BLaER1 treated with 17β-estradiol and CSF1 and Interleukin-3, amounts not matched to agents 10 nM and 100 nM (cell line): ENCODE measurements at regions not wholly inside any gene's neighbourhood (a gene's known extent, or its start where the extent isn't known, plus 50 kb on each side); places are given as distances from the start of the nearest gene placed in this dataset.

ENCODE experiments used
- H3K27ac ChIP-seq, 11 experiments: shearing (Covaris generic); formaldehyde crosslinking; 2 replicates each; pipeline ENCODE4 v1.8.1; 2022
- H3K27me3 ChIP-seq, 11 experiments: shearing (Covaris generic); formaldehyde crosslinking; 2 replicates each; pipeline ENCODE4 v1.8.1; 2022
- H3K36me3 ChIP-seq, 11 experiments: shearing (Covaris generic); formaldehyde crosslinking; 2 replicates each; pipeline ENCODE4 v1.8.1; 2022
- H3K4me1 ChIP-seq, 10 experiments: shearing (Covaris generic); formaldehyde crosslinking; 2 replicates each; pipeline ENCODE4 v1.8.1; 2022
- H3K4me2 ChIP-seq, 11 experiments: shearing (Covaris generic); formaldehyde crosslinking; 2 replicates each; pipeline ENCODE4 v1.8.1; 2022
- H3K4me3 ChIP-seq, 10 experiments: shearing (Covaris generic); formaldehyde crosslinking; 2 replicates each; pipeline ENCODE4 v1.8.1; 2022
- H3K9ac ChIP-seq, 11 experiments: shearing (Covaris generic); formaldehyde crosslinking; 2 replicates each; pipeline ENCODE4 v1.8.1; 2022
- H3K9me3 ChIP-seq, 11 experiments: shearing (Covaris generic); formaldehyde crosslinking; replicated peaks in 1 of 11; 2 replicates each; pipeline ENCODE4 v1.8.1; 2022
- H4K20me1 ChIP-seq, 11 experiments: shearing (Covaris generic); formaldehyde crosslinking; 2 replicates each; pipeline ENCODE4 v1.8.1; 2022
- Cebpa-rat ChIP-seq, 11 experiments: shearing (Covaris generic); IDR thresholded peaks; 2 replicates each; pipeline ENCODE4 v1.8.1; 2022

DNA sequence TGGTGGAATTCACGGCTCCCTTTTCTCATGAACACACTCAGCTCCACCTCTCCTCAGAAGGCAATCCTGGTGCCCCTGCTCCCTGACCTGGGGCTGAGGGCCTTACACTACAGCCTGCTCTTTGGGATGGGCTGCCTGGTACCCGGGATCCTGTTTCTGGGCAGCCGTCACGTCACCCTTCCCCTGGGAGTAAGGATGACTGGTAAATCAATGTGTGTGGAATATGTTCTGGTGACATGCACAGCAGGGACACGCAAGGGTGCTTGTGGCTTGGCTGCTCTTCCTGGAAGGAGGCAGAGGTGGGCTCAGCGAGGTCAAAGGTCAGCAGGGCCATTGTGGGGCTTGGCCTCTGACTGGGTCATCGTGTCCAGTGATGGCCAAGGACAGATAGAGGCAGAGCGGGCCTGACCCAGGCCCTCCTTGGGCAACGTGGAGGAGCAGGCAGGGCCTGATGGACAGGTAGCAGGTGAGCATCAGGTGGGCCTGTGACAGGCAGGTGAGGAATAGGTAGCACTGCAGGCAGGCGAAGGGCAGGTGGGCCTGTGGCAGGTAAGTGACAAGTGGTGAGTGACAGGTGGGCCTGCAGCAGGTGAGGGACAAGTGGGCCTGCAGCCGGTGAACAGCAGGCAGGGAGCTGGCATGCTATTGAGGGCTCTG, 399.4 kb upstream of the IRX4 start:
- Histone ChIP-seq H3K27me3 (no peaks in the 10 kb centered on the region), H3K36me3 (no peaks in the 10 kb centered on the region), H3K4me3 (no peak overlapping the region), H3K9ac (no peak overlapping the region), H3K9me3 (no peaks in the 10 kb centered on the region), H3K4me2 (peak overlapping the region in 6 of 11 experiments; percentile 17 to 54 (median 42); a peak in 8 of 22 replicates), H3K4me1 (peaks cover 0 to 22% (median 15%) of the 10 kb centered on the region in 10 experiments; a peak in 13 of 20 replicates), H4K20me1 (no peaks in the 10 kb centered on the region), H3K27ac (no peak overlapping the region)
- TF ChIP-seq Cebpa-rat (IDR thresholded peaks at IDR 0.05) = no peak

DNA sequence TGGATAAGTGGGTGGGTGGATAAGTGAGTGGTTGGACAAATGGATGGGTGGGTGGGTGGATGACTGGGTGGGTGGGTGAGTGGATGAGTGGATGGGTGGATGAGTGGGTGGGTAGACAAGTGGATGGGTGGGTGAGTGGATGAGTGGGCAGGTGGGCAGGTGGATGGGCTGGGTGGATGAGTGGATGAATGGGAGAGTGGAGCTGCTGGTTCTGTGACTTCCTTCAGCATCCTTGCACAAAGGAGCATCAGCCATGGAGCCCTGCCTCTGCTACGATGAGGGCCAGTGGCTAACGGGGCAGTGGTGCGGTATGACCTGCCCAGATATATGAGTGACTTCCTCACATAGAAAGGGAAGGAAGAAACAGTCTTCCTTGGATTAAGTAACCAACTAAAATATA, 398.7 kb upstream of the IRX4 start:
- Histone ChIP-seq H3K27ac (no peak overlapping the region), H3K36me3 (no peaks in the 10 kb centered on the region), H3K4me1 (peaks cover 0 to 29% (median 19%) of the 10 kb centered on the region in 10 experiments; a peak in 13 of 20 replicates), H4K20me1 (no peaks in the 10 kb centered on the region), H3K27me3 (no peaks in the 10 kb centered on the region), H3K4me3 (no peak overlapping the region), H3K9ac (no peak overlapping the region), H3K9me3 (no peaks in the 10 kb centered on the region), H3K4me2 (peak overlapping the region in 2 of 11 experiments; percentile 38 to 46; a peak in 1 of 22 replicates)
- no peak for TF ChIP-seq Cebpa-rat (IDR thresholded peaks at IDR 0.05)

DNA sequence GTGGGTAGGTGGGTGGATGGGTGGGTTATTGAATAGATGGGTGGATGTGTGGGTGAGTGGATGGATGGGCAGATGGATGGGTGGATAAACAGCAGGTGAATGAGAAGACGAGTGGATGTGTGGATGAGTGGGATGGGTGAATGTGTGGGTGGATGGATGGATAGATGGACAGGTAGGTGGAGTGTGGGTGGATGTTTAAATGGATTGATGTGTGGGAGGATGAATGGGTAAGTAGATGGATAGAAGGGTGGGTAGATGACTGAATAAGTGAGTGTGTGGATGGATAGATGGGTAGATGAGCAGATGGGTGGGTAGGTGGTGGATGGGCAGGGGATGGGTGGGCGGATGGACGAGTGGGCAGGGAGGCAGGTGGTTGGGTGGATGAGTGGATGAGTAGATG, 397.6 kb upstream of the IRX4 start:
- Histone ChIP-seq H3K9me3 (no peaks in the 10 kb centered on the region), H4K20me1 (no peaks in the 10 kb centered on the region), H3K4me1 (peaks cover 0 to 30% (median 19%) of the 10 kb centered on the region in 10 experiments; a peak in 13 of 20 replicates), H3K27me3 (no peaks in the 10 kb centered on the region), H3K9ac (no peak overlapping the region), H3K27ac (no peak overlapping the region), H3K4me2 (no peak overlapping the region), H3K4me3 (no peak overlapping the region), H3K36me3 (no peaks in the 10 kb centered on the region)
- TF ChIP-seq Cebpa-rat (IDR thresholded peaks at IDR 0.05) = no peak

DNA sequence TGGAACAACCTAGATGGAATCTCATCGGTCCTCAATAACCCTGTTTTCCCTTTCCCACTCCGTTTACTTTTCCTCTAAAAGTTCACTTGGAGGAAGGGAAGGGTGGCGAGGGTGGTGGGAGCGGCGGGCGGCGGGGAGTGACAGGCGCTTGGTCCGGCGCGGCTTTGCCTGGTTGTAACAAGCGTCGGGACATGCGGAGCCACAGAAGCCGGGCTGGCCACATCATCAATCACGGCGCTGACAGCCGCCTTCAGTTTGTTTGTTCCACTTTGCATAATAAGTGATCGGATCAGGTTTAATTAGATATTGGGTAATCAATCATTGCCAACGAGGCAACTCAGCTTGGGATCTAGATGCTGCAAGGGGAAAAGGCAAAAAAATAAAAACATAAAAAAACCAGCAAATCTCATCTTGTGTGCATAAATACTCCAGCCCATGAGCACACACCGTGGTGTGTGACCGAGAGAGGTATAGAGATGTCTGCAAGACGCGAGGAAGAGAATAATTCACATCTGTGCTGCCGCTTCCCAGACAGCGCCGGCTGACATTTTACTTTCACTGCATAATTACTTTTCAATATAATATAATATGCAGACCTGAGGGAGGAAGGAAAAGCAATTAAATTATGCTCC, 396.2 kb upstream of the IRX4 start:
- no peaks in the 10 kb centered on the region for H3K27me3 ChIP-seq
- H3K27ac ChIP-seq = no peak overlapping the region
- H3K4me3 ChIP-seq = no peak overlapping the region
- H3K36me3 ChIP-seq = no peaks in the 10 kb centered on the region
- no peaks in the 10 kb centered on the region for H4K20me1 ChIP-seq
- TF ChIP-seq Cebpa-rat (IDR thresholded peaks at IDR 0.05) = no peak
- H3K9me3 ChIP-seq = no peaks in the 10 kb centered on the region
- no peak overlapping the region for H3K4me2 ChIP-seq
- peaks cover 0 to 30% (median 19%) of the 10 kb centered on the region in 10 experiments; a peak in 13 of 20 replicates for H3K4me1 ChIP-seq
- no peak overlapping the region for H3K9ac ChIP-seq

DNA sequence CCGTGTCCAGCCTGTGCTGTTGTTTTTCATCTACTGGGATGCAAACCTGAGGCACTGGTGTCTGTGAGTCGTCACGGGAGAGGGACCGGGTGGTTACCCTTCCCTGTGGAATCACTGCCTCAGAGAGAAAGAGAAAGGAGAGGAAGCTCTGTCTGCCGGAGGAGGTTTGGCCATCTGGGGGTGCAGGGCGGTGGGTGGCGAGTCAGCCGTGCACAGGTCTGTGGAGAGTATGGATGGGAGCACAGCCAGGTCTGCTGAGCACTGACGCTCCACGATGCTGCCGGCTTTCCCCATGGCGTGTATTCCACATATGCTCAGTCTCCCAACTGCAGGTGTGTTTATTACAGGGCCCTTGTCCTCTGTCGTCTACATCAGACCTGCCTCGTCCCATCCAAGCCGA, 395.2 kb upstream of the IRX4 start:
- Histone ChIP-seq H3K4me3 (no peak overlapping the region), H4K20me1 (no peaks in the 10 kb centered on the region), H3K4me2 (peak overlapping the region in 8 of 11 experiments; percentile 35 to 62 (median 54); a peak in 13 of 22 replicates), H3K36me3 (no peaks in the 10 kb centered on the region), H3K9me3 (no peaks in the 10 kb centered on the region), H3K27me3 (no peaks in the 10 kb centered on the region), H3K27ac (no peak overlapping the region; a peak in 1 of 22 replicates), H3K9ac (no peak overlapping the region), H3K4me1 (peaks cover 0 to 30% (median 19%) of the 10 kb centered on the region in 10 experiments; a peak in 13 of 20 replicates)
- TF ChIP-seq Cebpa-rat (IDR thresholded peaks at IDR 0.05) = no peak

DNA sequence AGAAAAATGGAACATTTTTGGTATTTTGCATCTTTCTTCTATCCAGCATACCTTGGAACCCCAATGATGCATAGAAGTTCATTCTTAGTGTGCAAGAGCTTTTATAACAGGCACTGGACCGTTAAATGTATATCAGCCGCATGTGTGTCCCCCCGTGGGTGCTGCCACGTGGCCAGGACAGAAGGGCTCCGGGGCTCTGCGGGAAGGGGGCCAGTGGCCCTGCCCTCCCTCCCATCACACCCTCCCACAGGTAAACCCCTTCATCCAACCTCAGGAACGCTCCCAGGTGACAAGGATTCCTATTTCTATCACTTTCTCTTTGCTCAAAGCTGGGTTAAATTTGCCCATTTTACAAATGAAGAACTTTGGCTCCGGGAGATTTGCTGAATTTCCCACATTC, 393.4 kb upstream of the IRX4 start:
- H3K36me3 ChIP-seq = no peaks in the 10 kb centered on the region
- no peak overlapping the region for H3K9ac ChIP-seq
- H3K27ac ChIP-seq = no peak overlapping the region
- H3K4me3 ChIP-seq = no peak overlapping the region
- H3K27me3 ChIP-seq = no peaks in the 10 kb centered on the region
- no peak for TF ChIP-seq Cebpa-rat (IDR thresholded peaks at IDR 0.05)
- no peaks in the 10 kb centered on the region for H3K9me3 ChIP-seq
- no peaks in the 10 kb centered on the region for H4K20me1 ChIP-seq
- peaks cover 0 to 19% (median 15%) of the 10 kb centered on the region in 10 experiments; a peak in 13 of 20 replicates for H3K4me1 ChIP-seq
- H3K4me2 ChIP-seq = no peak overlapping the region

DNA sequence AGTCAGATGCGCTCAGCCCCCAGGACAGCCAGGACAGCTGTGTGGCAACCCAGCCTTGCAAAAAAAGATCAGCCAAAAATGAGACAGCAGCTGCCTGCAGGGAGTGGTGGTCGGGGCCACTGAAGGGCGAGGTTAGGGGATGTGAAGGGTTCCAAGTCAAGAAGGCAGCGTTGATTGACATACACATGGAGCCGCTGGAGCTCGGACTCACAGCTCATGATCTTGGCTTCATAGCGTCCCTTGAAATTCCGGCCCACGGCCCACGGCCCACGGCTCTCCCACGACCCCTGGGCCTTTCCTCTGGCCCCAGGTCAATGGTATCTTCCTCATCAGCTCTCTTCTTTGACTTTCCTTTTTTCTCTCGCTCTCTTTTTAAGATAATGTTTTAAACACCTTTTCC, 390.0 kb upstream of the IRX4 start:
- Histone ChIP-seq H3K4me1 (peaks cover 0 to 14% (median 11%) of the 10 kb centered on the region in 10 experiments; a peak in 13 of 20 replicates), H3K9ac (no peak overlapping the region), H3K27me3 (no peaks in the 10 kb centered on the region), H3K9me3 (peaks cover 0 to 10% (median 5%) of the 10 kb centered on the region in 11 experiments; a peak in 2 of 22 replicates), H3K27ac (no peak overlapping the region), H3K4me2 (no peak overlapping the region), H3K4me3 (no peak overlapping the region), H4K20me1 (no peaks in the 10 kb centered on the region), H3K36me3 (no peaks in the 10 kb centered on the region)
- no peak for TF ChIP-seq Cebpa-rat (IDR thresholded peaks at IDR 0.05)

DNA sequence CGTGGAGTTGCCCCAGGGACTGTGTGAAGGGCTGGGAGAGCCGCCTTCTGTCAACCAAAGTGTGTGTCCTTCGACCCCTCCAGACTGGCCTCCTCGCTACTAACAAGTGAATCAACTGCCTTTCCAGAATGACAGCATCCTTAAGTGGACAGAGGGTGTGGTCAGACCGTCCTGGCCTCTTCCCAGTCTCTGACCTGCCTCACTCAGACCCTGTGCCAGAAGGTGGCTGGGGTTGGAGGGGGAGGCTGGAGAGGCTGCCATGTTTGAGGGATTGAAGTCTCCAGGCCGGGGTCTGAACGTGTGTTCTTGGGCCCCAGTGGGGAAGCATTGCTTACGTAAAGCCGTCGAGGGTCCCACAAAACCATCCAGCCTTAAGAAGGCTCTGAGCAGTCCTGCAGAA, 389.3 kb upstream of the IRX4 start:
- no peak for TF ChIP-seq Cebpa-rat (IDR thresholded peaks at IDR 0.05)
- H3K36me3 ChIP-seq = no peaks in the 10 kb centered on the region
- H3K27me3 ChIP-seq = no peaks in the 10 kb centered on the region
- H3K4me2 ChIP-seq = no peak overlapping the region
- peaks cover 0 to 7% (median 4%) of the 10 kb centered on the region in 10 experiments; a peak in 13 of 20 replicates for H3K4me1 ChIP-seq
- no peaks in the 10 kb centered on the region for H4K20me1 ChIP-seq
- no peak overlapping the region for H3K27ac ChIP-seq
- H3K9ac ChIP-seq = no peak overlapping the region
- peaks cover 0 to 12% (median 5%) of the 10 kb centered on the region in 11 experiments; a peak in 2 of 22 replicates for H3K9me3 ChIP-seq
- no peak overlapping the region for H3K4me3 ChIP-seq

DNA sequence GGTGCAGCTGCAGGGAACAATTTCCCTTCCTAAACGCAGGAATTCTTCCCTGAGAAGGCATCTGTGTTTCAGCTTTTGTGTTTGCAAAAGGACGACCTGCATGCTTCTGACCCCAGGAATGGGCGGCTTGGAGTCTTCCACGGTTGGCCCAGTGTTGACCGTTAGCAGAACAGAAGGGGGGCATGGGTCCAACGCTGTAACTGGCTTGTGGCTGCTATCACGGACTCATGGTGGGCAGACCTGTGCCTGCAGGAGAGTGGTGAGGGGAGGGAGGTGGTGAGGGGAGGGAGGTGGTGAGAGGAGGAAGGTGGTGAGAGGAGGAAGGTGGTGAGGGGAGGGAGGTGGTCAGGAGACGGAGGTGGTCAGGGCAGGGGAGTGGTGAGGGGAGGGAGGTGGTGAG, 388.6 kb upstream of the IRX4 start:
- Histone ChIP-seq H3K4me2 (no peak overlapping the region), H3K27ac (no peak overlapping the region), H3K27me3 (no peaks in the 10 kb centered on the region), H4K20me1 (no peaks in the 10 kb centered on the region), H3K9me3 (peaks cover 0 to 12% (median 5%) of the 10 kb centered on the region in 11 experiments; a peak in 2 of 22 replicates), H3K4me1 (peaks cover 0 to 8% (median 6%) of the 10 kb centered on the region in 10 experiments; a peak in 14 of 20 replicates), H3K36me3 (no peaks in the 10 kb centered on the region), H3K4me3 (no peak overlapping the region), H3K9ac (no peak overlapping the region)
- no peak for TF ChIP-seq Cebpa-rat (IDR thresholded peaks at IDR 0.05)
